Spinal cord (tissue), 9 donors: ENCODE measurements at regions not wholly inside any gene's neighbourhood (a gene's known extent, or its start where the extent isn't known, plus 50 kb on each side); places are given as distances from the start of the nearest gene placed in this dataset.

ENCODE experiments used
- DNase-seq, 6 donors: peaks; one replicate each; pipeline versions ENCODE4 v3.0.0 to v3.0.0-alpha.2; 2013 to 2015; ENCODE audit warnings: low spot score in 6 of 6, low read depth in 4 of 6
- H3K27ac ChIP-seq: one replicate; pipeline ENCODE4 v1.5.1; 2013; ENCODE audit warnings: low read depth, low read length, control low read depth
- H3K27me3 ChIP-seq: one replicate; pipeline ENCODE4 v1.6.1; 2013; ENCODE audit warnings: low read length; ENCODE audit not compliant: control insufficient read depth, insufficient read depth
- H3K36me3 ChIP-seq: one replicate; pipeline ENCODE4 v1.6.1; 2013; ENCODE audit warnings: low read length; ENCODE audit not compliant: control insufficient read depth, insufficient read depth
- H3K4me1 ChIP-seq: one replicate; pipeline ENCODE4 v1.6.1; 2013; ENCODE audit warnings: low read length; ENCODE audit not compliant: control insufficient read depth, insufficient read depth
- H3K4me3 ChIP-seq: one replicate; pipeline ENCODE4 v1.5.1; 2013; ENCODE audit warnings: low read depth, low read length, control low read depth
- H3K9me3 ChIP-seq: one replicate; pipeline ENCODE4 v1.6.1; 2013; ENCODE audit warnings: low read length; ENCODE audit not compliant: control insufficient read depth, insufficient read depth
- WGBS: methylation state at CpG from one replicate; pipeline ENCODE4 v1.1.5; 2013; ENCODE audit warnings: missing lambda C conversion rate; ENCODE audit not compliant: insufficient coverage; 5-methylcytosine and 5-hydroxymethylcytosine counted together
- donor health status: healthy.

DNA sequence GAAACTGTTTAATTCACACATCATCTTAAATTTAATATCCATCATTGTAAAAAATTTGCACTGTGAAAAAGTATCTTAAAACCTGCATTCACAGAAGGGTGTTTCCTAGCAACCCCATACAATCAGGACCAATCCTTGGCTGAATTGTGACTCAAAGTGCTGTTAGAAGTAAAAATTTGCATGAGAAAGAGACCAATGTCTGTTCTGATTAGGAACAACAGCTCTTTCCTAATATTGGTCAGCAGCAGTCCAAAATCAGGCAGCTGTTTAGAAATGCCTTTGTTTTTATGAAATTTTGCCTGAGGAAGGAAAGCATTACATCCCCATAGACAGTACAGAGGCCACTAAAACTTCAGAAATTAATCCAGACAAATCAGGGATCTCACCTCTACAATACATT is 987.0 kb downstream of the HACE1 start:
- DNase-seq, result peak in 3 of 6 donors; percentile 9 to 80 (median 69)
- Histone ChIP-seq H3K27ac (no peak overlapping the region), H3K9me3 (no peaks in the 10 kb centered on the region), H3K4me3 (no peak overlapping the region), H3K4me1 (no peaks in the 10 kb centered on the region), H3K36me3 (no peaks in the 10 kb centered on the region), H3K27me3 (no peaks in the 10 kb centered on the region)

DNA sequence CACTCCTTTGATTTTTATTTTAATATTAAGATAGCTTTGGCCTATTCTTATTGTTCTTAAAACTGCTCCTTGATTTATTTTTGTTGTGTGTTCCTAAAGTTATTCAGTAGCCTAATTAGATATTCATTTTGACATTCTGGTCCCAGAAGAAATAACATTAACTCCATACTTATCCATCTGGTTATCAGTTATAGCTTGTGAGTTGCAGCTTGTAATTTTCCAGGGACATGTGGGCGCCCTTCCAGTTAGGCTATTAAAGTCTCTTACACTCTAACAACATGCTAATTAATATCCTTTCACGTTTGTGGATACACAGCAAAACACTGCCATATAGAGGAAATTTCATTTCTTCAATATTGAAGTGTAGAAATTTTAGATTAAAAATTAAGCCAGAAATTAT is 987.5 kb downstream of the HACE1 start:
- no peak overlapping the region for H3K27ac ChIP-seq
- H3K4me3 ChIP-seq, result no peak overlapping the region
- H3K27me3 ChIP-seq, result no peaks in the 10 kb centered on the region
- peak in 2 of 6 donors; percentile 72 to 88 for DNase-seq
- no peaks in the 10 kb centered on the region for H3K4me1 ChIP-seq
- WGBS, result no CpG with 5 or more reads among the region's 2 CpGs
- no peaks in the 10 kb centered on the region for H3K9me3 ChIP-seq
- no peaks in the 10 kb centered on the region for H3K36me3 ChIP-seq

DNA sequence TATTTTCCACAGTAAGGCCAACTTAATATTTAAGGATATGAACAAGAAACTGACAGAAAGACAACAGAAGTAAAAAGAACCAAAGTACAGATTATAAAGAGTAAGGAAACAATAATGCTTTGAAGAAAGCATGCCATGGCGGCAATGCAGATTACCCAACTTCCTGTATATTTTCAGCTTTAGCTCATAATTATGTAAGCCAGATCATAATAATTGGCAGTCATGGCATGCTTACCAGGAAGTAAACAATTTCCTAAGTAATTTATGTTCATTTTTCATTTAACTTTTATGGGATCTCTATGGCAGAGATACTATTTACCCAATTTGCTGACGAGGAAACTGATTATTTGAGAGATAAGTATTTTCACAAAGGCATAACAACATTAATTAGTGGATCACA is 988.7 kb downstream of the HACE1 start:
- Histone ChIP-seq H3K27me3 (no peaks in the 10 kb centered on the region), H3K4me3 (no peak overlapping the region), H3K27ac (no peak overlapping the region), H3K36me3 (no peaks in the 10 kb centered on the region), H3K9me3 (no peaks in the 10 kb centered on the region), H3K4me1 (no peaks in the 10 kb centered on the region)
- WGBS, result no CpG with 5 or more reads among the region's 2 CpGs
- DNase-seq, result no peak

DNA sequence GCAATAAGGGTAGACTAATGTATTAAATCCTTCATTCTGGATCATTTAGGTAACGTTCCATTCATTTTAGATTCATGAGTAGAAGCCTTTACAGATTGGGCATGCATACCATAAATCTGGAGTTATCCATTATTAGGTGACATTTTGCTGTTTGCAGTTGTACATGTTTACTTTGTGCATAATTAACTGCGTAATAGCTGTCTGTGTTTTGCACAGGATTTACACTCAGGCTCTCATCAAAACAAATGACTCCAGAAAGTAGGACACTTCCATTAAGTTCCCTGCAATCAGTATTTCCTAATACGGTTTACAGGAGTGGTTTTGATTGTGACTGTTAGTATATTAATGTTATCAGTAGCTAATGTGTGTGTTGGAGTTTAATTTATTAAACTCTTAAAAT is 997.4 kb downstream of the HACE1 start:
- no CpG with 5 or more reads among the region's 3 CpGs for WGBS
- Histone ChIP-seq H3K9me3 (no peaks in the 10 kb centered on the region), H3K4me3 (no peak overlapping the region), H3K27ac (no peak overlapping the region), H3K27me3 (no peaks in the 10 kb centered on the region), H3K4me1 (no peaks in the 10 kb centered on the region), H3K36me3 (no peaks in the 10 kb centered on the region)
- DNase-seq, result peak in 1 of 6 donors; percentile 26

DNA sequence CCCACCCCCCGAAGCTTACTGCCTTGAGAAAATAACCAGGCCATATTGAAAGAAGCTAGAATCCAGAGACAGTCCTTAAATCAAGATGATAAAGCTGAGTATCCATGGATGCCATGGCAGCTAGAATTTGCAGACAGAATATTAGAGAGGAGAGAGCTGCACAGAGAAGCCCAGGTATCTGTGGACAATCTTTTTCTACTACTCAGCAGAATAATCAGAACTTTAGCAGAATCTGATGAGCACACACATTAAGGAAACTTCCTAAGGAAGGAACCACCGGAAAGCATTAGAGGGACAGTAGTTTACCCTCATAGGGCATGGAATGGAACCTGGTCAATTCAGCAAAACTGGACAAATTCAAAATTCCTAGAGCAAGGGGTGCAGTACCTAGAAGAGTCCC is 1001.7 kb downstream of the HACE1 start:
- Histone ChIP-seq H3K9me3 (no peaks in the 10 kb centered on the region), H3K4me1 (no peaks in the 10 kb centered on the region), H3K27me3 (no peaks in the 10 kb centered on the region), H3K27ac (no peak overlapping the region), H3K4me3 (no peak overlapping the region), H3K36me3 (no peaks in the 10 kb centered on the region)
- WGBS, result no CpG with 5 or more reads among the region's 2 CpGs
- DNase-seq, result no peak

DNA sequence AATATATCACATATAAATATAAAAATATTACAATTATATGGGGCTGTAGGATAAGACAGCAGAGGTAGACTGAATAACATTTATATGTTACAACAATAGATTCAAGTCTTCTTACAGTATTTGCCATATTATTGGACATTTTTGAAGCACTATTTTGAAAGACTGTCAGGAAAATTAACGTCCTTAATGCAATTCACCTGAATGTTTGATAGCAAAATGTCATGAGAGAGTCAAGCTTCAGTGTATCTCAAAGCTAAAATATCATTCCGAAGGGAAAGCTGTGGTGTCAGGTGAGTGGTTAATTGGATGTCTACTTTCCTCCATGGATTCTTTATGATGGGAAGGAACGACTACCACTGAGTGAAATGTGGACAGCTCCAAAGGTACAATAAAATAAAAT is 1004.0 kb downstream of the HACE1 start:
- 50% methylated on average over 2 of the region's 3 CpGs for WGBS
- Histone ChIP-seq H3K4me1 (no peaks in the 10 kb centered on the region), H3K9me3 (no peaks in the 10 kb centered on the region), H3K36me3 (no peaks in the 10 kb centered on the region), H3K27ac (no peak overlapping the region), H3K27me3 (no peaks in the 10 kb centered on the region), H3K4me3 (no peak overlapping the region)
- no peak for DNase-seq

DNA sequence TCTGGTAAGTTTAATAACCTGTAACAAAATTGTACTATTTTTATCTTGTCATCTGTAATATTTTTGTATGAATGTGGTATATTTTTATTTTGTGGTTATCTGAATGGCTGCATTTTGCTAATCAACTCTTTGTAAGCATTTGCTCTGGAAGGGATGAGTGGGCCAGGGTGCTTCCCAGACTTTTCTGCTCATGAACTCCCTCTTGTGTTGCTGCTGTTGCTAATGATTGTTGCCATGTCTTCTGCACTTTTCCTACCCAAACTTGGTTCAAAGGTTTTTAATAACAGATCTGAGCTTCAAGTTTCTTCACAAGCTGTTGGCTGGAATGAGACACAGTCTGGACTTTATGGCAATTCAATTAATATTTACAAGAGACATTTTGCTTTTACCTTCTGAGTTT is 1005.7 kb downstream of the HACE1 start:
- Histone ChIP-seq H3K9me3 (no peaks in the 10 kb centered on the region), H3K4me1 (no peaks in the 10 kb centered on the region), H3K27me3 (no peaks in the 10 kb centered on the region), H3K27ac (no peak overlapping the region), H3K4me3 (no peak overlapping the region), H3K36me3 (no peaks in the 10 kb centered on the region)
- DNase-seq, result no peak

DNA sequence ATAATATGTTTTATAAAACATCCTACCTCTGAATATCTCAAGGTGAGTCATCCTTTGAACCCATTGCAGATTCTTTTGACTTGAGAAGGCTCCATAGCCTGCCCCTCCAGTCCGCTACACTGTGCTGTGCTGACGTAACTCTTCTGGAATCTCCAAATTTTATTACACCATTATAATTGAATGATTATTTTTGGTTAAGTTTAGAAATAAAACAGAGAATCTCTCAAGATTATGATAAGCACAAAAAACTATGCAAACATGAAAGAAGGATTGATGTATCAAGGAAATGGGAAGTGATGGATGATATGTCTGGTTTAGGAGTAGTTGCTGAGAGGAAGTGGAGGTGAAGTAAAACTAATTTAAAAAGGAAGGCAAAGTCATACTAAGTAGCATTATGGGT is 1021.3 kb downstream of the HACE1 start:
- Histone ChIP-seq H3K36me3 (no peaks in the 10 kb centered on the region), H3K4me1 (no peaks in the 10 kb centered on the region), H3K27me3 (no peaks in the 10 kb centered on the region), H3K4me3 (no peak overlapping the region), H3K27ac (no peak overlapping the region), H3K9me3 (no peaks in the 10 kb centered on the region)
- no peak for DNase-seq
- WGBS, result no CpG with 5 or more reads among the region's 2 CpGs

DNA sequence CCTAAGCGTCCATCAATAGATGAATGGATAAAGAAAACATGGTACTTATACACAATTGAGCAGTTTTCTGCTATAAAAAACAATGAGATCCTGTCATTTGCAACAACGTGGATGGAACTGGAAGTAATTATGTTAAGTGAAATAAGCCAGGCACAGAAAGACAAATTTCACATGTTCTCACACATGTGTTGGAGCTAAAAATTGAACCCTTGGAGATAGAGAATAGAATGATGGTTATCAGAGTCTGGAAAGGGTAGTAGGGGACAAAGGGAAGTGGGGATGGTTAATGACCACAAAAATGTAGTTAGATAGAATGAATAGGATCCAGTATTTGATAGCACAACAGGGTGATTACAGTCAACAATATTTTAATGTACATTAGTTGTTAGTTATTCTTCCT is 1033.5 kb downstream of the HACE1 start:
- Histone ChIP-seq H3K27me3 (no peaks in the 10 kb centered on the region), H3K36me3 (no peaks in the 10 kb centered on the region), H3K4me1 (no peaks in the 10 kb centered on the region), H3K27ac (no peak overlapping the region), H3K9me3 (no peaks in the 10 kb centered on the region), H3K4me3 (no peak overlapping the region)
- WGBS, result no CpG with 5 or more reads among the region's 2 CpGs
- no peak for DNase-seq

DNA sequence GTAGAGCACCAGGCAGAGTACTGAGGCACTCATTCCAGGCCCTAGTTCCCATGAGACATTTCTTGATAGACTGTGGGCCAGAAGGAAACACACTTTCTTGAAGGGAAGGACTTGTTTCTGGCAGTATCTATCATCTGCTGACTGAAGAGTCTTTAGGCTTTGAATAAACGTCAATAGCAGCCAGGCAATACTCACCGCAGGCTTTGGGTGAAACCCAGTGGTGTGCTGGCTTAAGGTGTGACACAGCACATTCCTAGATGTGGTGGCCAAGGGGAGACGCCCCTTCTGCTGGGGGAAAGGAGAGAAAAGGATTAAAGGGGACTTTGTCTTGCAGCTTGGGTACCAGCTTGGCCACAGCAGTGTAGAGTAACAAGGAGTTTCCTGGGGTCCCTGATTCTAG is 1039.6 kb downstream of the HACE1 start:
- Histone ChIP-seq H3K9me3 (no peaks in the 10 kb centered on the region), H3K4me3 (no peak overlapping the region), H3K36me3 (no peaks in the 10 kb centered on the region), H3K27ac (no peak overlapping the region), H3K27me3 (no peaks in the 10 kb centered on the region), H3K4me1 (no peaks in the 10 kb centered on the region)
- WGBS, result 94% methylated on average over 2 of the region's 3 CpGs
- no peak for DNase-seq

DNA sequence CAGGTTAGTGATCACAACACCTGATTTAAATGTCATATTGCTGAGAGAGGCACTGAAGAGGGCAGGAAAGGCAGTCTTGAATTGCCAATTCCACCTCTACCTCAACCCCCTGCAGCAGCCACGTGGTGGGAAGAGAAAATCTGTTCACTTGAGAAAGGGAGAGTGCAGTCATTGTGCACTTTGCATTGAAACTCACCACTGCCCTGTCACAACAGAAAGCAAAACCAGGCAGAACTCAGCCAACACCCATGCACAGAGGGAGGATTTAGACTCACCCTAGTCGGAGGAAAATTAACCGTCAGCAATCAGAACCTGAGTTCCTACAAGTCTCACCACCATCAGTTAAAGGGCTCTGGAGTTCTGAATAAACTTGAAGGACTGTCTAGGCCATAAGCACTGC is 1040.2 kb downstream of the HACE1 start:
- no peaks in the 10 kb centered on the region for H3K9me3 ChIP-seq

More for the DNA sequence above, 1040.2 kb downstream of the HACE1 start:
- Histone ChIP-seq H3K4me3 (no peak overlapping the region), H3K27me3 (no peaks in the 10 kb centered on the region), H3K36me3 (no peaks in the 10 kb centered on the region), H3K27ac (no peak overlapping the region), H3K4me1 (no peaks in the 10 kb centered on the region)
- WGBS, result no CpG with 5 or more reads among the region's 3 CpGs
- no peak for DNase-seq
